H1 (cell line): ENCODE measurements at regions not wholly inside any gene's neighbourhood (a gene's known extent, or its start where the extent isn't known, plus 50 kb on each side); places are given as distances from the start of the nearest gene placed in this dataset.

Experiments
- CTCF ChIA-PET: fragments of 300-600 bp; sonication (Branson Sonifier 250); formaldehyde crosslinking; loops from one replicate; lab custom pipeline; 2021; ENCODE audit not compliant: partially characterized antibody; lab: Charles Lee
- POLR2A ChIA-PET: fragments of 300-600 bp; sonication (Branson Sonifier 250); formaldehyde crosslinking; loops from one replicate; lab custom pipeline; 2021; ENCODE audit warnings: inconsistent platforms; ENCODE audit not compliant: partially characterized antibody; lab: Charles Lee
- DNase-seq, 2 experiments: peaks; one replicate each; pipeline versions ENCODE4 v3.0.0 to v3.0.0-alpha.2; 2010 to 2022; ENCODE audit warnings: low spot score in 2 of 2, low read depth in 1 of 2, mixed read lengths in 1 of 2
- FAIRE-seq: peaks from 2 replicates; lab custom pipeline; 2011; peaks lifted over from hg19 to GRCh38; lab: Jason Lieb, UNC
- H2AFZ ChIP-seq: 2 replicates; pipeline ENCODE4 v1.8.1; 2012; ENCODE audit warnings: low read length, inconsistent platforms
- H2AK5ac ChIP-seq: 2 replicates; pipeline ENCODE4 v1.6.1; 2013; ENCODE audit warnings: low read depth, low read length
- H2BK120ac ChIP-seq: replicated peaks from 2 replicates; pipeline ENCODE3; 2013; ENCODE audit warnings: low read depth, low read length, inconsistent platforms
- H2BK12ac ChIP-seq: 2 replicates; pipeline ENCODE4 v1.6.1; 2013; ENCODE audit warnings: low read depth, low read length
- H2BK15ac ChIP-seq: 2 replicates; pipeline ENCODE4 v1.6.1; 2013; ENCODE audit warnings: low read length
- H2BK20ac ChIP-seq: 2 replicates; pipeline ENCODE4 v1.6.1; 2013; ENCODE audit warnings: low read length
- H2BK5ac ChIP-seq: 2 replicates; pipeline ENCODE4 v1.6.1; 2013; ENCODE audit warnings: low read depth, low read length
- H3K14ac ChIP-seq: 2 replicates; pipeline ENCODE4 v1.6.1; 2013; ENCODE audit warnings: inconsistent platforms; ENCODE audit not compliant: insufficient read length
- H3K18ac ChIP-seq: 2 replicates; pipeline ENCODE4 v1.6.1; 2013; ENCODE audit warnings: low read length; ENCODE audit errors: extremely low read depth
- H3K23ac ChIP-seq: 2 replicates; pipeline ENCODE4 v1.6.1; 2013; ENCODE audit warnings: inconsistent platforms; ENCODE audit not compliant: insufficient read length
- H3K23me2 ChIP-seq: 2 replicates; pipeline ENCODE4 v1.6.1; 2013; ENCODE audit warnings: low read depth, low read length
- H3K27ac ChIP-seq: 2 replicates; pipeline ENCODE4 v1.6.1; 2011; ENCODE audit warnings: low read depth, low read length, inconsistent platforms
- H3K27me3 ChIP-seq, 4 experiments: replicated peaks in 1 of 4; 1 replicate in 1 of 4; 2 replicates in 3 of 4; pipeline versions ENCODE4 v1.6.1 to v1.8.1; 2011 to 2013; ENCODE audit warnings: low read length in 3 of 4, mild to moderate bottlenecking in 3 of 4, inconsistent platforms in 2 of 4, mixed read lengths in 2 of 4, moderate library complexity in 1 of 4; ENCODE audit not compliant: control insufficient read depth in 3 of 4, insufficient read depth in 3 of 4; ENCODE audit errors: extremely low read depth in 1 of 4
- H3K36me3 ChIP-seq, 4 experiments: 2 replicates each; pipeline versions ENCODE4 v1.6.1 to v1.8.1; 2011 to 2013; ENCODE audit warnings: mild to moderate bottlenecking in 4 of 4, low read length in 3 of 4, moderate library complexity in 2 of 4, control low read depth in 1 of 4, inconsistent platforms in 1 of 4; ENCODE audit not compliant: insufficient read depth in 4 of 4, control insufficient read depth in 2 of 4
- H3K4ac ChIP-seq: replicated peaks from 2 replicates; pipeline ENCODE3; 2013; ENCODE audit warnings: low read length, low read depth, mixed read lengths, inconsistent platforms; ENCODE audit not compliant: insufficient read length
- H3K4me1 ChIP-seq, 4 experiments: replicated peaks in 1 of 4; 1 replicate in 1 of 4; 2 replicates in 3 of 4; pipeline versions ENCODE4 v1.6.1 to v1.8.1; 2011 to 2013; ENCODE audit warnings: low read length in 3 of 4, inconsistent platforms in 2 of 4, mixed read lengths in 1 of 4; ENCODE audit not compliant: insufficient read depth in 4 of 4, control insufficient read depth in 3 of 4
- H3K4me2 ChIP-seq, 2 experiments: 2 replicates each; pipeline versions ENCODE4 v1.6.1 to v1.8.1; 2011 to 2013; ENCODE audit warnings: low read depth in 2 of 2, low read length in 2 of 2, control low read depth in 1 of 2, inconsistent platforms in 1 of 2, mild to moderate bottlenecking in 1 of 2; ENCODE audit not compliant: insufficient read depth in 1 of 2
- H3K4me3 ChIP-seq, 4 experiments: fragments of 200-600, 300-600 bp in 1 of 4; sonication (generic), shearing (Covaris generic), sonication (Bioruptor Twin) in 1 of 4; 2 replicates each; pipeline versions ENCODE4 v1.5.1 to v1.8.1; 2011 to 2016; ENCODE audit warnings: low read length in 4 of 4, low read depth in 3 of 4, control low read depth in 2 of 4, inconsistent platforms in 2 of 4, mild to moderate bottlenecking in 2 of 4, mixed read lengths in 1 of 4, moderate library complexity in 1 of 4; ENCODE audit not compliant: insufficient read depth in 2 of 4; ENCODE audit errors: extremely low read depth in 1 of 4
- H3K56ac ChIP-seq: replicated peaks from 2 replicates; pipeline ENCODE3; 2013; ENCODE audit warnings: low read depth, mild to moderate bottlenecking, mixed read lengths, low read length, inconsistent platforms; ENCODE audit not compliant: insufficient read length
- H3K79me1 ChIP-seq: 2 replicates; pipeline ENCODE4 v1.6.1; 2013; ENCODE audit warnings: low read depth, low read length, control low read depth
- H3K79me2 ChIP-seq, 2 experiments: 2 replicates each; pipeline versions ENCODE4 v1.6.1 to v1.8.1; 2012 to 2013; ENCODE audit warnings: low read length in 2 of 2, mild to moderate bottlenecking in 2 of 2, inconsistent platforms in 1 of 2; ENCODE audit not compliant: insufficient read depth in 2 of 2, control insufficient read depth in 1 of 2
- H3K9ac ChIP-seq, 4 experiments: replicated peaks in 1 of 4; 1 replicate in 1 of 4; 2 replicates in 3 of 4; pipeline versions ENCODE4 v1.6.1 to v1.8.1; 2011 to 2013; ENCODE audit warnings: low read depth in 3 of 4, low read length in 3 of 4, control low read depth in 2 of 4, mild to moderate bottlenecking in 2 of 4, moderate library complexity in 2 of 4, inconsistent platforms in 1 of 4; ENCODE audit errors: extremely low read depth in 1 of 4
- H3K9me3 ChIP-seq, 2 experiments: 2 replicates each; pipeline versions ENCODE4 v1.6.1 to v1.8.1; 2012 to 2013; ENCODE audit warnings: mild to moderate bottlenecking in 2 of 2, moderate library complexity in 2 of 2, control low read depth in 1 of 2, inconsistent platforms in 1 of 2, low read depth in 1 of 2, low read length in 1 of 2, mixed read lengths in 1 of 2; ENCODE audit not compliant: insufficient read depth in 2 of 2
- H4K20me1 ChIP-seq, 2 experiments: replicated peaks in 1 of 2; 2 replicates each; pipeline versions ENCODE3 to v1.8.1; 2011 to 2013; ENCODE audit warnings: inconsistent platforms in 2 of 2, low read length in 2 of 2, mild to moderate bottlenecking in 1 of 2; ENCODE audit not compliant: insufficient read depth in 2 of 2, control insufficient read depth in 1 of 2
- H4K5ac ChIP-seq: 2 replicates; pipeline ENCODE4 v1.6.1; 2013; ENCODE audit warnings: low read length, low read depth, mixed read lengths, inconsistent platforms; ENCODE audit not compliant: insufficient read length
- H4K8ac ChIP-seq: 2 replicates; pipeline ENCODE4 v1.8.0; 2013; ENCODE audit warnings: mild to moderate bottlenecking, moderate library complexity, low read length, inconsistent platforms; ENCODE audit not compliant: insufficient read depth; ENCODE audit errors: extremely low read depth
- H4K91ac ChIP-seq: replicated peaks from 2 replicates; pipeline ENCODE3; 2013; ENCODE audit warnings: low read length, mixed read lengths, inconsistent platforms; ENCODE audit not compliant: insufficient read length
- BACH1 ChIP-seq: IDR thresholded peaks from 2 replicates; pipeline ENCODE4 v1.6.1; 2012; ENCODE audit warnings: low read length, improper control_type of control experiment
- GABPA ChIP-seq: IDR thresholded peaks from 2 replicates; pipeline ENCODE4 v1.6.1; 2011; ENCODE audit warnings: mild to moderate bottlenecking, low read length, moderate library complexity, borderline replicate concordance; ENCODE audit not compliant: insufficient read depth
- KDM1A ChIP-seq: fragments of 200-600, 300-600 bp; sonication (generic); IDR thresholded peaks from 2 replicates; pipeline ENCODE4 v1.7.1; 2016; ENCODE audit warnings: mild to moderate bottlenecking, low read length, borderline replicate concordance
- POLR2A ChIP-seq, 2 experiments: IDR thresholded peaks; 1 replicate in 1 of 2; 2 replicates in 1 of 2; pipeline ENCODE4 v1.6.1; 2011; ENCODE audit warnings: low read depth in 2 of 2, low read length in 2 of 2, mild to moderate bottlenecking in 2 of 2; ENCODE audit errors: control extremely low read depth in 1 of 2
- SUZ12 ChIP-seq: fragments of 200-600 bp; sonication (generic); IDR thresholded peaks from 2 replicates; pipeline ENCODE4 v1.6.1; 2012; ENCODE audit warnings: mild to moderate bottlenecking, inconsistent platforms, low read length, moderate library complexity, mixed read lengths
- WGBS, 2 experiments: shearing (Covaris generic) in 1 of 2; methylation state at CpG; one replicate each; pipeline versions ENCODE4 v1.1.6 to v1.1.7; 2013 to 2015; ENCODE audit warnings: low lambda C conversion rate in 2 of 2, mixed read lengths in 2 of 2, inconsistent platforms in 1 of 2, low coverage in 1 of 2, missing lambda C conversion rate in 1 of 2; ENCODE audit not compliant: insufficient replicate concordance in 2 of 2, insufficient coverage in 1 of 2, insufficient read length in 1 of 2; ENCODE audit errors: extremely low coverage in 1 of 2, missing lambda C conversion rate in 1 of 2; 5-methylcytosine and 5-hydroxymethylcytosine counted together

DNA sequence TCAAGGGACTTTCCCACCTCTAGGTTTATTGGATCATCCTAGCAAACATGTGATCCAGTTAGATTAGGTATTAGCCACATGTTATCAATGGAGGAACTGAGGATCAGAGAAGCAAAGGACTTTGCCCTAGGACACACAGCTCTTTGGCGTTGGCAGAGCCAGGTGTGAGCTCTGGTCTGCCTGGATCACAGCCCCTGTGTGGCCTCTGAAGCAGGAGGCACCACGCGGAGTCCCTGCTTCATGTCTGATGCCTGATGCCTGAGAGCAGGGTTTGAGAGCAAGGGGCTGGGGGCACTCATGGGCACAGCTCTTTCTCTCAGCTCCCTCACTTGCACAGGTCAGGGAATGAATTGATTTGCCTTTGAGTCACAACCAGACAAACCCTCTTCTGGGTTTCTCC lies 64.7 kb upstream of the CTBP2 start:
- no peak overlapping the region for H2BK120ac ChIP-seq
- H3K23ac ChIP-seq, result no peak overlapping the region
- H3K79me2 ChIP-seq, result no peaks in the 10 kb centered on the region

More for the DNA sequence above, 64.7 kb upstream of the CTBP2 start:
- peak overlapping the region; percentile 22 for H3K4ac ChIP-seq
- H2BK12ac ChIP-seq, result no peak overlapping the region
- no peak overlapping the region; the same call in 1 of the 2 replicates for H2BK20ac ChIP-seq
- FAIRE-seq (no peak), DNase-seq (peak in 1 of 2 experiments; percentile 35)
- TF ChIP-seq KDM1A, result 0 out of 2 replicates have a peak, but pooled peaks have one; percentile 41
- no peak for TF ChIP-seq BACH1
- no peak for TF ChIP-seq GABPA
- TF ChIP-seq POLR2A (IDR thresholded peaks at IDR 0.05; ENCODE audit: control extremely low read depth in 1 of 2, low read depth in 2 of 2, low read length in 2 of 2), result no peak
- TF ChIP-seq SUZ12, result no peak
- H2BK5ac ChIP-seq, result no peak overlapping the region
- no peak overlapping the region for H3K14ac ChIP-seq
- no peak overlapping the region for H2AK5ac ChIP-seq
- H3K27ac ChIP-seq, result no peak overlapping the region
- WGBS, 2 experiments, result 90% methylated on average over 3 of the region's 3 CpGs; no CpG with 5 or more reads in 1 of the 2 experiments
- no peak overlapping the region for H3K18ac ChIP-seq
- no peaks in the 10 kb centered on the region for H3K79me1 ChIP-seq
- no peaks in the 10 kb centered on the region for H3K9me3 ChIP-seq
- H2BK15ac ChIP-seq, result no peak overlapping the region
- no peak overlapping the region for H3K56ac ChIP-seq
- H4K8ac ChIP-seq, result no peak overlapping the region
- no peak overlapping the region for H2AFZ ChIP-seq
- POLR2A ChIA-PET, result interaction anchor here (1.2 kb wide), 1 partner anchor 70 kb away, joined by 3 read pairs; no protein-coding TSS in a partner anchor
- no peak overlapping the region for H4K91ac ChIP-seq
- no peak overlapping the region for H3K4me3 ChIP-seq
- H3K36me3 ChIP-seq, result no peaks in the 10 kb centered on the region
- CTCF ChIA-PET, result interaction anchor here (0.6 kb wide), 1 partner anchor 195 kb away, joined by 3 read pairs; no protein-coding TSS in a partner anchor
- no peak overlapping the region for H3K9ac ChIP-seq
- H3K23me2 ChIP-seq, result no peaks in the 10 kb centered on the region
- no peaks in the 10 kb centered on the region; a peak in 1 of 7 replicates for H3K27me3 ChIP-seq
- no peak overlapping the region for H4K5ac ChIP-seq
- H3K4me2 ChIP-seq, result no peak overlapping the region
- H3K4me1 ChIP-seq, result 0 out of 7 replicates have a peak, but pooled peaks cover 0 to 2% (median 0%) of the 10 kb centered on the region in 4 experiments
- no peaks in the 10 kb centered on the region for H4K20me1 ChIP-seq
